ENCODE measurements at regions not wholly inside any gene's neighbourhood (a gene's known extent, or its start where the extent isn't known, plus 50 kb on each side); places are given as distances from the start of the nearest gene placed in this dataset.

- H3K9me3 ChIP-seq (ENCODE audit: control insufficient read depth in 4 of 4, low read length in 3 of 4), result no peaks in the 10 kb centered on the region
- H3K27ac ChIP-seq (ENCODE audit: low read depth in 1 of 2, low read length in 2 of 2), result no peak overlapping the region
- 71% methylated on average over 4 of the region's 4 CpGs for WGBS
- no peak for DNase-seq (ENCODE audit: low spot score)
- no peak overlapping the region for H3K4me3 ChIP-seq (ENCODE audit: low read depth in 1 of 3, low read length in 3 of 3)
- H3K36me3 ChIP-seq (ENCODE audit: control insufficient read depth in 4 of 4, insufficient read depth in 3 of 4, low read depth in 1 of 4, low read length in 3 of 4), result no peaks in the 10 kb centered on the region
- peaks cover 0 to 4% (median 0%) of the 10 kb centered on the region in 4 donors for H3K27me3 ChIP-seq (ENCODE audit: control insufficient read depth in 4 of 4, insufficient read depth in 4 of 4, low read length in 3 of 4)
- H3K9ac ChIP-seq (ENCODE audit: low read depth in 1 of 2, low read length in 2 of 2), result no peak overlapping the region
- TF ChIP-seq RAD21 (IDR thresholded peaks at IDR 0.05), result no peak
- no peak for TF ChIP-seq NR2F2 (IDR thresholded peaks at IDR 0.05)
- no peak for TF ChIP-seq REST (IDR thresholded peaks at IDR 0.05)
- TF ChIP-seq GABPA (IDR thresholded peaks at IDR 0.05 in 1 of 2, conservative IDR thresholded peaks at IDR 0.05 in 1 of 2), result no peak
- TF ChIP-seq HNF4A (conservative IDR thresholded peaks at IDR 0.05), result no peak
- TF ChIP-seq FOXA1 (IDR thresholded peaks at IDR 0.05), result no peak
- TF ChIP-seq MAX (IDR thresholded peaks at IDR 0.05), result no peak
- no peak for TF ChIP-seq SP1 (IDR thresholded peaks at IDR 0.05)
- no peak for TF ChIP-seq HNF4G (IDR thresholded peaks at IDR 0.05)
- TF ChIP-seq JUND (IDR thresholded peaks at IDR 0.05), result no peak
- no peak for TF ChIP-seq FOXA2 (IDR thresholded peaks at IDR 0.05)
- TF ChIP-seq YY1 (IDR thresholded peaks at IDR 0.05), result no peak
- TF ChIP-seq, protein P1, sequence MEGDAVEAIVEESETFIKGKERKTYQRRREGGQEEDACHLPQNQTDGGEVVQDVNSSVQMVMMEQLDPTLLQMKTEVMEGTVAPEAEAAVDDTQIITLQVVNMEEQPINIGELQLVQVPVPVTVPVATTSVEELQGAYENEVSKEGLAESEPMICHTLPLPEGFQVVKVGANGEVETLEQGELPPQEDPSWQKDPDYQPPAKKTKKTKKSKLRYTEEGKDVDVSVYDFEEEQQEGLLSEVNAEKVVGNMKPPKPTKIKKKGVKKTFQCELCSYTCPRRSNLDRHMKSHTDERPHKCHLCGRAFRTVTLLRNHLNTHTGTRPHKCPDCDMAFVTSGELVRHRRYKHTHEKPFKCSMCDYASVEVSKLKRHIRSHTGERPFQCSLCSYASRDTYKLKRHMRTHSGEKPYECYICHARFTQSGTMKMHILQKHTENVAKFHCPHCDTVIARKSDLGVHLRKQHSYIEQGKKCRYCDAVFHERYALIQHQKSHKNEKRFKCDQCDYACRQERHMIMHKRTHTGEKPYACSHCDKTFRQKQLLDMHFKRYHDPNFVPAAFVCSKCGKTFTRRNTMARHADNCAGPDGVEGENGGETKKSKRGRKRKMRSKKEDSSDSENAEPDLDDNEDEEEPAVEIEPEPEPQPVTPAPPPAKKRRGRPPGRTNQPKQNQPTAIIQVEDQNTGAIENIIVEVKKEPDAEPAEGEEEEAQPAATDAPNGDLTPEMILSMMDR (IDR thresholded peaks at IDR 0.05; ENCODE audit: low read depth, low read length, missing input control), result no peak
- no peak for TF ChIP-seq TAF1 (conservative IDR thresholded peaks at IDR 0.05)
- TF ChIP-seq EGR1 (IDR thresholded peaks at IDR 0.05; ENCODE audit: low read depth in 2 of 2), result no peak
- H3K4me1 ChIP-seq (ENCODE audit: control insufficient read depth in 4 of 4, insufficient read depth in 4 of 4, low read length in 3 of 4), result peaks cover 0 to 5% (median 2%) of the 10 kb centered on the region in 4 donors
These were observed 139.7 kb downstream of the SMIM20 start for GRCh38 chr4:26053761-26054160.

DNA sequence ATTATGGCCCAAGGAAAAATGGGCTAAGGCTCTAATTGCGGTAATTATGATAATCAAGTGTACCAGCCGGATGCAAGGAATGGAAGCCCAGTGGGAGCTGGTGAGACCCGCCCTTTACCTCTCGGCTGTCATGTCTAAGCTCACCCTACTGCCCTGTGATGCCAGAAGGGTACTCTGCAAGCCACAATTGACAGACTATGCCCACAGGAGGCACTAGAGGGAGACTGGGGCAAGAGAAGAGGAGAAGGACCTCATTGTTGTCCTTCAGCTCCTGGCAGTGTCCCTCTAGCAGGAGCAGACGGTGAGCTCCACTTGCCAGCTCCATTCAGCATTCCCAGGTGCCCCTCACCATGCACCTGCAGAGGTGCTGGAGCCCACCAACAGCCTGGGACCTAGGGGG, 141.8 kb downstream of the SMIM20 start:
- no peak for DNase-seq (ENCODE audit: low spot score)
- WGBS, result 91% methylated on average over 5 of the region's 5 CpGs
- Histone ChIP-seq H3K27me3 (ENCODE audit: control insufficient read depth in 4 of 4, insufficient read depth in 4 of 4, low read length in 3 of 4) (no peaks in the 10 kb centered on the region), H3K36me3 (ENCODE audit: control insufficient read depth in 4 of 4, insufficient read depth in 3 of 4, low read depth in 1 of 4, low read length in 3 of 4) (no peaks in the 10 kb centered on the region), H3K9ac (ENCODE audit: low read depth in 1 of 2, low read length in 2 of 2) (no peak overlapping the region), H3K4me3 (ENCODE audit: low read depth in 1 of 3, low read length in 3 of 3) (no peak overlapping the region), H3K4me1 (ENCODE audit: control insufficient read depth in 4 of 4, insufficient read depth in 4 of 4, low read length in 3 of 4) (peaks cover 0 to 5% (median 2%) of the 10 kb centered on the region in 4 donors), H3K9me3 (ENCODE audit: control insufficient read depth in 4 of 4, low read length in 3 of 4) (no peaks in the 10 kb centered on the region), H3K27ac (ENCODE audit: low read depth in 1 of 2, low read length in 2 of 2) (no peak overlapping the region)
- TF ChIP-seq, protein P2, sequence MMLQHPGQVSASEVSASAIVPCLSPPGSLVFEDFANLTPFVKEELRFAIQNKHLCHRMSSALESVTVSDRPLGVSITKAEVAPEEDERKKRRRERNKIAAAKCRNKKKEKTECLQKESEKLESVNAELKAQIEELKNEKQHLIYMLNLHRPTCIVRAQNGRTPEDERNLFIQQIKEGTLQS (IDR thresholded peaks at IDR 0.05), result no peak
- TF ChIP-seq REST (IDR thresholded peaks at IDR 0.05) (no peak), GABPA (IDR thresholded peaks at IDR 0.05 in 1 of 2, conservative IDR thresholded peaks at IDR 0.05 in 1 of 2) (no peak), YY1 (IDR thresholded peaks at IDR 0.05) (no peak), EGR1 (IDR thresholded peaks at IDR 0.05; ENCODE audit: low read depth in 2 of 2) (no peak), MAX (IDR thresholded peaks at IDR 0.05) (no peak)

Measured in liver (tissue), 8 donors.